Right lobe of liver (tissue), 4 donors: ENCODE measurements at regions not wholly inside any gene's neighbourhood (a gene's known extent, or its start where the extent isn't known, plus 50 kb on each side); places are given as distances from the start of the nearest gene placed in this dataset.

Source experiments
- POLR2A ChIP-seq: fragments of 450-650 bp; IDR thresholded peaks from one replicate; pipeline ENCODE4 v1.6.1; 2017; ENCODE audit warnings: antibody characterized with exemption, mild to moderate bottlenecking
- TF ChIP-seq, protein P1 (sequence below), 4 donors: fragments of 200-600 bp in 3 of 4; fragments of 450-650 bp in 1 of 4; IDR thresholded peaks; one replicate each; pipeline versions ENCODE4 v1.5.1 to v1.8.0; 2016 to 2022; ENCODE audit warnings: antibody characterized with exemption in 4 of 4, mild to moderate bottlenecking in 2 of 4
- donor health status: DM: no; HTN: no; CAD: no.
- donor health status: DM: no; HTN: no; CAD: no.
- donor health status: DM: no; HTN: yes; CAD: no.

DNA sequence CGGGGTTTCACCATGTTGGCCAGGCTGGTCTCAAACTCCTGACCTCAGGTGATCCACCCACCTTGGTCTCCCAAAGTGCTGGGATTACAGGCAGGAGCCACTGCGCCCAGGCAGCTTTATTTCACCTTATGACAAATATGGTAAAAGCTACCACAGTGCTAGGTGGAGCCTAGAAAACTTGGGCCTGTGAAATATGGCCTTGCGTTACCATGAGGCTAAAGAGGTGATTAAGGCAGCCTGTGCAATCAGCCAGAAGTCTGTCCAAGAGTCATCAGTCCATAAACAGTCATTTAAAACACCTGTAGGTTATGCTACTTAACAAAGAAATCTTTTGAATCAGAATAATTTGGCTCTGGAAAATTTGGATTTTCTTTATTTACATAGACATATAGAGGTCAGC is 114.8 kb upstream of the ANKH start:
- TF ChIP-seq, protein P1, sequence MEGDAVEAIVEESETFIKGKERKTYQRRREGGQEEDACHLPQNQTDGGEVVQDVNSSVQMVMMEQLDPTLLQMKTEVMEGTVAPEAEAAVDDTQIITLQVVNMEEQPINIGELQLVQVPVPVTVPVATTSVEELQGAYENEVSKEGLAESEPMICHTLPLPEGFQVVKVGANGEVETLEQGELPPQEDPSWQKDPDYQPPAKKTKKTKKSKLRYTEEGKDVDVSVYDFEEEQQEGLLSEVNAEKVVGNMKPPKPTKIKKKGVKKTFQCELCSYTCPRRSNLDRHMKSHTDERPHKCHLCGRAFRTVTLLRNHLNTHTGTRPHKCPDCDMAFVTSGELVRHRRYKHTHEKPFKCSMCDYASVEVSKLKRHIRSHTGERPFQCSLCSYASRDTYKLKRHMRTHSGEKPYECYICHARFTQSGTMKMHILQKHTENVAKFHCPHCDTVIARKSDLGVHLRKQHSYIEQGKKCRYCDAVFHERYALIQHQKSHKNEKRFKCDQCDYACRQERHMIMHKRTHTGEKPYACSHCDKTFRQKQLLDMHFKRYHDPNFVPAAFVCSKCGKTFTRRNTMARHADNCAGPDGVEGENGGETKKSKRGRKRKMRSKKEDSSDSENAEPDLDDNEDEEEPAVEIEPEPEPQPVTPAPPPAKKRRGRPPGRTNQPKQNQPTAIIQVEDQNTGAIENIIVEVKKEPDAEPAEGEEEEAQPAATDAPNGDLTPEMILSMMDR (IDR thresholded peaks at IDR 0.05), result no peak
- TF ChIP-seq POLR2A, result no peak
